Chondrocyte (in vitro differentiated cells): ENCODE measurements at regions not wholly inside any gene's neighbourhood (a gene's known extent, or its start where the extent isn't known, plus 50 kb on each side); places are given as distances from the start of the nearest gene placed in this dataset.

ENCODE experiments used
- DNase-seq: peaks from one replicate; pipeline ENCODE4 v3.0.0; 2021; ENCODE audit warnings: mixed read lengths, low spot score
- H3K27ac Mint-ChIP-seq: one replicate; pipeline ENCODE4 v1.8.0; 2021; ENCODE audit warnings: mild to moderate bottlenecking, moderate library complexity, mixed read lengths; ENCODE audit not compliant: unreplicated experiment
- H3K27me3 Mint-ChIP-seq: 2 replicates; pipeline ENCODE4 v1.8.0; 2021; ENCODE audit warnings: low read depth, mixed read lengths
- H3K36me3 Mint-ChIP-seq: 2 replicates; pipeline ENCODE4 v1.8.0; 2021; ENCODE audit warnings: low read depth, mixed read lengths
- H3K4me1 Mint-ChIP-seq: 2 replicates; pipeline ENCODE4 v1.8.0; 2021; ENCODE audit warnings: low read depth, mild to moderate bottlenecking, mixed read lengths
- H3K4me3 Mint-ChIP-seq: one replicate; pipeline ENCODE4 v1.8.0; 2021; ENCODE audit warnings: mild to moderate bottlenecking, moderate library complexity, mixed read lengths; ENCODE audit not compliant: unreplicated experiment
- H3K9me3 Mint-ChIP-seq: 2 replicates; pipeline ENCODE4 v1.8.0; 2021; ENCODE audit warnings: low read depth, mixed read lengths
- CTCF ChIP-seq: fragments of 200-600 bp; sonication (generic); IDR thresholded peaks from 2 replicates; pipeline ENCODE4 v1.5.0; 2021; ENCODE audit warnings: antibody characterized with exemption, mild to moderate bottlenecking, moderate library complexity

GRCh38 chr2:195006856-195007255 is 650.2 kb upstream of the SLC39A10 start:
- no peak overlapping the region for H3K27ac Mint-ChIP-seq
- H3K9me3 Mint-ChIP-seq, result no peaks in the 10 kb centered on the region
- no peaks in the 10 kb centered on the region for H3K4me1 Mint-ChIP-seq

GRCh38 chr2:195003881-195004471 is 653.0 kb upstream of the SLC39A10 start:
- H3K4me3 Mint-ChIP-seq, result no peak overlapping the region
- H3K27me3 Mint-ChIP-seq, result peaks cover 2% of the 10 kb centered on the region
- no peaks in the 10 kb centered on the region for H3K9me3 Mint-ChIP-seq
- no peak for TF ChIP-seq CTCF
- no peaks in the 10 kb centered on the region for H3K36me3 Mint-ChIP-seq
- no peak for DNase-seq
- H3K27ac Mint-ChIP-seq, result no peak overlapping the region
- H3K4me1 Mint-ChIP-seq, result no peaks in the 10 kb centered on the region

More at GRCh38 chr2:195006856-195007255, 650.2 kb upstream of the SLC39A10 start:
- no peak for TF ChIP-seq CTCF
- DNase-seq, result no peak
- Mint-ChIP-seq H3K27me3 (peaks cover 2% of the 10 kb centered on the region), H3K36me3 (no peaks in the 10 kb centered on the region), H3K4me3 (no peak overlapping the region)

- Mint-ChIP-seq H3K36me3 (no peaks in the 10 kb centered on the region), H3K4me1 (no peaks in the 10 kb centered on the region), H3K9me3 (no peaks in the 10 kb centered on the region), H3K27me3 (peaks cover 5% of the 10 kb centered on the region), H3K4me3 (no peak overlapping the region), H3K27ac (no peak overlapping the region)
- TF ChIP-seq CTCF, result no peak
- DNase-seq, result no peak
Observed at GRCh38 chr2:195001924-195002323, 655.1 kb upstream of the SLC39A10 start.

GRCh38 chr2:194999771-195000170 is 657.3 kb upstream of the SLC39A10 start:
- no peak overlapping the region for H3K27ac Mint-ChIP-seq
- H3K36me3 Mint-ChIP-seq, result no peaks in the 10 kb centered on the region
- no peak overlapping the region for H3K4me3 Mint-ChIP-seq
- no peak for DNase-seq
- H3K9me3 Mint-ChIP-seq, result no peaks in the 10 kb centered on the region
- no peaks in the 10 kb centered on the region for H3K4me1 Mint-ChIP-seq
- peaks cover 3% of the 10 kb centered on the region for H3K27me3 Mint-ChIP-seq
- TF ChIP-seq CTCF, result no peak

GRCh38 chr2:194992648-194993047 is 664.4 kb upstream of the SLC39A10 start:
- H3K4me3 Mint-ChIP-seq, result no peak overlapping the region
- no peak overlapping the region for H3K27ac Mint-ChIP-seq
- no peaks in the 10 kb centered on the region for H3K4me1 Mint-ChIP-seq
- DNase-seq, result no peak
- no peaks in the 10 kb centered on the region for H3K27me3 Mint-ChIP-seq
- no peak for TF ChIP-seq CTCF
- no peaks in the 10 kb centered on the region for H3K36me3 Mint-ChIP-seq
- no peaks in the 10 kb centered on the region for H3K9me3 Mint-ChIP-seq
